MM.1S (cell line): ENCODE measurements at regions not wholly inside any gene's neighbourhood (a gene's known extent, or its start where the extent isn't known, plus 50 kb on each side); places are given as distances from the start of the nearest gene placed in this dataset.

Experiments
- DNase-seq: peaks from one replicate; pipeline ENCODE4 v3.0.0-alpha.2; 2015
- H2AFZ ChIP-seq: fragments of 300-600 bp; sonication (generic); 2 replicates; pipeline ENCODE4 v1.6.0; 2016; ENCODE audit warnings: antibody characterized with exemption, low read length
- H3F3A ChIP-seq: fragments of 300-600 bp; sonication (generic); 2 replicates; pipeline ENCODE4 v1.6.1; 2016; ENCODE audit warnings: mild to moderate bottlenecking, antibody characterized with exemption, low read length, moderate library complexity, mixed read lengths; ENCODE audit not compliant: insufficient read depth
- H3K27ac ChIP-seq: fragments of 300-600 bp; sonication (generic); 2 replicates; pipeline ENCODE4 v1.5.1; 2016; ENCODE audit warnings: mild to moderate bottlenecking, low read length
- H3K27me3 ChIP-seq: fragments of 300-600 bp; sonication (generic); replicated peaks from 2 replicates; pipeline ENCODE4 v1.6.0; 2016; ENCODE audit warnings: low read length; ENCODE audit not compliant: insufficient read depth
- H3K36me3 ChIP-seq: fragments of 300-600 bp; sonication (generic); replicated peaks from 2 replicates; pipeline ENCODE4 v1.6.1; 2016; ENCODE audit warnings: mild to moderate bottlenecking, low read length, mixed read lengths; ENCODE audit not compliant: insufficient read depth
- H3K4me1 ChIP-seq: fragments of 300-600 bp; sonication (generic); 2 replicates; pipeline ENCODE4 v1.6.1; 2016; ENCODE audit warnings: low read length, mixed read lengths
- H3K4me2 ChIP-seq: fragments of 300-600 bp; sonication (generic); 2 replicates; pipeline ENCODE4 v1.6.0; 2016; ENCODE audit warnings: low read depth, low read length
- H3K4me3 ChIP-seq: fragments of 300-600 bp; sonication (generic); 2 replicates; pipeline ENCODE4 v1.5.1; 2016; ENCODE audit warnings: low read length, mixed read lengths
- H3K79me2 ChIP-seq: fragments of 300-600 bp; sonication (generic); 2 replicates; pipeline ENCODE4 v1.6.1; 2016; ENCODE audit warnings: mixed run types, low read length, mixed read lengths
- H3K9ac ChIP-seq: fragments of 300-600 bp; sonication (generic); 2 replicates; pipeline ENCODE4 v1.6.1; 2016; ENCODE audit warnings: low read length, mixed read lengths
- H3K9me2 ChIP-seq: fragments of 300-600 bp; sonication (generic); replicated peaks from 2 replicates; pipeline ENCODE4 v1.6.1; 2016; ENCODE audit warnings: mild to moderate bottlenecking, low read length, mixed read lengths; ENCODE audit not compliant: insufficient read depth
- H3K9me3 ChIP-seq: fragments of 300-600 bp; sonication (generic); replicated peaks from 2 replicates; pipeline ENCODE4 v1.6.1; 2016; ENCODE audit warnings: mild to moderate bottlenecking, low read length, mixed read lengths; ENCODE audit not compliant: insufficient read depth
- H4K20me1 ChIP-seq: fragments of 300-600 bp; sonication (generic); 2 replicates; pipeline ENCODE4 v1.6.1; 2016; ENCODE audit warnings: mild to moderate bottlenecking, low read length, moderate library complexity, mixed read lengths; ENCODE audit not compliant: insufficient read depth
- EZH2 ChIP-seq: fragments of 300-600 bp; sonication (generic); optimal IDR thresholded peaks from 2 replicates; pipeline ENCODE3; 2017; ENCODE audit warnings: low read depth, mild to moderate bottlenecking, antibody characterized with exemption, low read length, mixed read lengths
- EZH2phosphoT487 ChIP-seq: fragments of 300-600 bp; sonication (generic); IDR thresholded peaks from 2 replicates; pipeline ENCODE4 v1.6.1; 2018; ENCODE audit warnings: antibody characterized with exemption, low read length
- TF ChIP-seq, protein P1 (sequence below): fragments of 300-600 bp; sonication (generic); IDR thresholded peaks from 2 replicates; pipeline ENCODE4 v1.5.1; 2016; ENCODE audit warnings: antibody characterized with exemption, low read length, mixed read lengths

DNA sequence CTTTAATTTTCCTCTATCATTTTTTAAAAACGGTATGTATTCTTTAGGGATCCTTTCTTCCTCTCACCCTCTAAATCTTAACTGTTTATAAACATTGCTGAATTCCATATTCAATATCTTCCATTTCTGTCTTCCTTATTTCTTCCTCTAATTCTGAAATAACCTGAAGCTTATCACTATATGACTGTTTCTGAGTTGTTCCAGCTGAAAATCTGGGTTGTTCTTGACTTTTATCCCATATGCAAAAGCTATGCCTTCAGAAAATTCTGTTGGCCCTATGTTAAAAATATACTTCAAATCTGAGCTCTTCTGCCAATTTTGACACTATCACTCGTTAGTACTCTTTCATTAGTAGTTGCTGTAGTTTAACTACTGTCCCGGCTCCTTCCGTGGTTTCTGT lies 970.3 kb downstream of the BCL11B start:
- TF ChIP-seq, protein P1, sequence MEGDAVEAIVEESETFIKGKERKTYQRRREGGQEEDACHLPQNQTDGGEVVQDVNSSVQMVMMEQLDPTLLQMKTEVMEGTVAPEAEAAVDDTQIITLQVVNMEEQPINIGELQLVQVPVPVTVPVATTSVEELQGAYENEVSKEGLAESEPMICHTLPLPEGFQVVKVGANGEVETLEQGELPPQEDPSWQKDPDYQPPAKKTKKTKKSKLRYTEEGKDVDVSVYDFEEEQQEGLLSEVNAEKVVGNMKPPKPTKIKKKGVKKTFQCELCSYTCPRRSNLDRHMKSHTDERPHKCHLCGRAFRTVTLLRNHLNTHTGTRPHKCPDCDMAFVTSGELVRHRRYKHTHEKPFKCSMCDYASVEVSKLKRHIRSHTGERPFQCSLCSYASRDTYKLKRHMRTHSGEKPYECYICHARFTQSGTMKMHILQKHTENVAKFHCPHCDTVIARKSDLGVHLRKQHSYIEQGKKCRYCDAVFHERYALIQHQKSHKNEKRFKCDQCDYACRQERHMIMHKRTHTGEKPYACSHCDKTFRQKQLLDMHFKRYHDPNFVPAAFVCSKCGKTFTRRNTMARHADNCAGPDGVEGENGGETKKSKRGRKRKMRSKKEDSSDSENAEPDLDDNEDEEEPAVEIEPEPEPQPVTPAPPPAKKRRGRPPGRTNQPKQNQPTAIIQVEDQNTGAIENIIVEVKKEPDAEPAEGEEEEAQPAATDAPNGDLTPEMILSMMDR = no peak
- TF ChIP-seq EZH2phosphoT487 (no peak), EZH2 (no peak)
- no peak overlapping the region for H3K4me2 ChIP-seq
- no peak for DNase-seq
- H2AFZ ChIP-seq = no peak overlapping the region
- H3K4me1 ChIP-seq = peaks cover 10% of the 10 kb centered on the region; the same call in 1 of the 2 replicates
- no peaks in the 10 kb centered on the region for H3F3A ChIP-seq
- H3K36me3 ChIP-seq = no peaks in the 10 kb centered on the region
- H3K27ac ChIP-seq = no peak overlapping the region
- no peaks in the 10 kb centered on the region for H3K9me2 ChIP-seq
- no peaks in the 10 kb centered on the region for H4K20me1 ChIP-seq
- H3K27me3 ChIP-seq = no peaks in the 10 kb centered on the region
- no peaks in the 10 kb centered on the region for H3K79me2 ChIP-seq
- H3K9me3 ChIP-seq = no peaks in the 10 kb centered on the region
- no peak overlapping the region for H3K4me3 ChIP-seq
- H3K9ac ChIP-seq = no peak overlapping the region

DNA sequence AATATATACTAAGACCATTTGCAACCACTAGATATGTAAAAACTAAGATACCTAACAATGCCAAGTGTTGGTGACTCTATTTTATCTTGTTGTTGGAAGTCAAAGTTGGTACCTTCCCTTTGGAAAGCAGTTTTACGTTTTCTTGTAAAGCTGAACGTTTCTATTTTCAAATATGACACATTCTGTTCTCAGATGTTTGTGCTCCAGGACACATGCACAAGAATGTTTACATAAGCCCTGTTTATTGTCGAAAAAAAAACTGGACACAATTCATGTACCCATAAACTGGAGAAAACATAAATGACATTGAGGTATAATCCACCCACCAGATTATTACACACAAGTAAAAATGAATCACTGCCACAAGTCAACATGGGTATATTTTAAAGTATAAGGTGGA lies 967.4 kb downstream of the BCL11B start:
- TF ChIP-seq, protein P1 = no peak
- TF ChIP-seq EZH2phosphoT487 (no peak), EZH2 (no peak)
- H3K27me3 ChIP-seq = no peaks in the 10 kb centered on the region
- H3K36me3 ChIP-seq = no peaks in the 10 kb centered on the region
- no peaks in the 10 kb centered on the region for H3K9me3 ChIP-seq
- H3K9me2 ChIP-seq = no peaks in the 10 kb centered on the region
- no peak overlapping the region for H3K4me2 ChIP-seq
- H3K79me2 ChIP-seq = no peaks in the 10 kb centered on the region
- no peak overlapping the region for H3K27ac ChIP-seq
- H2AFZ ChIP-seq = no peak overlapping the region
- DNase-seq = no peak
- no peaks in the 10 kb centered on the region for H4K20me1 ChIP-seq
- H3K4me1 ChIP-seq = no peaks in the 10 kb centered on the region
- H3F3A ChIP-seq = no peaks in the 10 kb centered on the region
- H3K4me3 ChIP-seq = no peak overlapping the region
- no peak overlapping the region for H3K9ac ChIP-seq

- H3K36me3 ChIP-seq = no peaks in the 10 kb centered on the region
- no peaks in the 10 kb centered on the region for H3K27me3 ChIP-seq
- H3K79me2 ChIP-seq = no peaks in the 10 kb centered on the region
- TF ChIP-seq, protein P1 = no peak
- TF ChIP-seq EZH2phosphoT487 = no peak
- no peak for TF ChIP-seq EZH2
- H4K20me1 ChIP-seq = no peaks in the 10 kb centered on the region
- no peak overlapping the region for H3K4me3 ChIP-seq
- H3K27ac ChIP-seq = no peak overlapping the region
- no peaks in the 10 kb centered on the region for H3K9me2 ChIP-seq
- no peak for DNase-seq
- H3K4me2 ChIP-seq = no peak overlapping the region
- H3F3A ChIP-seq = no peaks in the 10 kb centered on the region
- H3K4me1 ChIP-seq = no peaks in the 10 kb centered on the region
- no peak overlapping the region for H3K9ac ChIP-seq
- no peak overlapping the region for H2AFZ ChIP-seq
- H3K9me3 ChIP-seq = no peaks in the 10 kb centered on the region
These were observed 962.4 kb downstream of the BCL11B start for GRCh38 chr14:98309591-98309990.
